Transverse colon (tissue), 4 donors: ENCODE measurements at regions not wholly inside any gene's neighbourhood (a gene's known extent, or its start where the extent isn't known, plus 50 kb on each side); places are given as distances from the start of the nearest gene placed in this dataset.

Experiments
- POLR2A ChIP-seq: fragments of 450-650 bp; IDR thresholded peaks from one replicate; pipeline ENCODE4 v1.6.1; 2016; ENCODE audit warnings: antibody characterized with exemption, mild to moderate bottlenecking, moderate library complexity
- POLR2AphosphoS5 ChIP-seq, 3 donors: sonication (generic); formaldehyde crosslinking; IDR thresholded peaks; one replicate each; pipeline ENCODE4 v1.6.1; 2016; ENCODE audit warnings: antibody characterized with exemption in 3 of 3
- TF ChIP-seq, protein P1 (sequence below), 5 experiments: fragments of 200-600 bp in 3 of 5; fragments of 450-650 bp in 2 of 5; sonication (generic) in 3 of 5; IDR thresholded peaks; 1 replicate in 2 of 5; 2 replicates in 3 of 5; pipeline ENCODE4 v1.5.1; 2016 to 2017; ENCODE audit warnings: antibody characterized with exemption in 5 of 5, inconsistent platforms in 3 of 5, mild to moderate bottlenecking in 2 of 5, moderate library complexity in 1 of 5

DNA sequence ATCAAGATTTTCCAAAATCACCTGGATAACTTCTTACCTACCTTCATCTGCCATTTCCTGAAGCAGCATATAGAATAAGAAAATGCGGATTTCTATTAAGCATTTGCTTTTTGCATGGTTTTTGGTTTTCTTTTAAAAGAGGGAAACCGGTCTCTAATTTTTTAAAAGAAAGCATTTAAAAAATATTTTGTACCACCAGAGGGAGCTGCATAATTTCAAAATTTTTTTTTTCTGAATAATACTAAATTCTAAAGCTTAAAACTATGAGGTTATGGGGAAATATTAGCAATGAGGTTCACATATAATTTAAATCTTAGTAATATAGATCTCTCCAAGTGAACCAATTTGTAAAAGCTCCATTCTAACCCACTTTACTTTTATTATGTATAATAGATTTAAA is 137.7 kb upstream of the TENT5D start:
- TF ChIP-seq, protein P1, sequence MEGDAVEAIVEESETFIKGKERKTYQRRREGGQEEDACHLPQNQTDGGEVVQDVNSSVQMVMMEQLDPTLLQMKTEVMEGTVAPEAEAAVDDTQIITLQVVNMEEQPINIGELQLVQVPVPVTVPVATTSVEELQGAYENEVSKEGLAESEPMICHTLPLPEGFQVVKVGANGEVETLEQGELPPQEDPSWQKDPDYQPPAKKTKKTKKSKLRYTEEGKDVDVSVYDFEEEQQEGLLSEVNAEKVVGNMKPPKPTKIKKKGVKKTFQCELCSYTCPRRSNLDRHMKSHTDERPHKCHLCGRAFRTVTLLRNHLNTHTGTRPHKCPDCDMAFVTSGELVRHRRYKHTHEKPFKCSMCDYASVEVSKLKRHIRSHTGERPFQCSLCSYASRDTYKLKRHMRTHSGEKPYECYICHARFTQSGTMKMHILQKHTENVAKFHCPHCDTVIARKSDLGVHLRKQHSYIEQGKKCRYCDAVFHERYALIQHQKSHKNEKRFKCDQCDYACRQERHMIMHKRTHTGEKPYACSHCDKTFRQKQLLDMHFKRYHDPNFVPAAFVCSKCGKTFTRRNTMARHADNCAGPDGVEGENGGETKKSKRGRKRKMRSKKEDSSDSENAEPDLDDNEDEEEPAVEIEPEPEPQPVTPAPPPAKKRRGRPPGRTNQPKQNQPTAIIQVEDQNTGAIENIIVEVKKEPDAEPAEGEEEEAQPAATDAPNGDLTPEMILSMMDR (IDR thresholded peaks at IDR 0.05): peak in 3 of 5 experiments; percentile 8 to 16 (median 15)
- TF ChIP-seq POLR2A (no peak), POLR2AphosphoS5 (IDR thresholded peaks at IDR 0.05) (no peak)
